T-helper 9 cell (primary cell): ENCODE measurements at regions not wholly inside any gene's neighbourhood (a gene's known extent, or its start where the extent isn't known, plus 50 kb on each side); places are given as distances from the start of the nearest gene placed in this dataset.
"Not testable (repeated sequence)": the region's sequence is repeated elsewhere in the genome, so short reads cannot be mapped to it uniquely, and the experiment has no call there.

ENCODE experiments used
- DNase-seq: peaks from one replicate; pipeline ENCODE4 v3.0.0-alpha.2; 2020

DNA sequence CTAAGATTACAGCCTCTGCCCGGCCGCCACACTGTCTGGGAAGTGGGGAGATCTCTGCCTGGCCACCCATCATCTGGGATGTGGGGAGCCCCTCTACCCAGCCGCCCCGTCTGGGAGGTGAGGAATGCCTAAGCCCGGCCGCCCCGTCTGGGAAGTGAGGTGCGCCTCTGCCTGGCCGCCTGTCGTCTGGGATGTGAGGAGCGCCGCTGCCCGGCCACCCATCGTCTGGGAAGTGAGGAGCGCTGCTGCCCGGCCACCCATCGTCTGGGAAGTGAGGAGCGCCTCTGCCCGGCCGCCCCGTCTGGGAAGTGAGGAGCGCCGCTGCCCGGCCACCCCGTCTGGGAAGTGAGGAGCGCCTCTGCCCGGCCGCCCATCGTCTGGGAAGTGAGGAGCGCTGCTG is 135.9 kb upstream of the PROKR2 start:
- DNase-seq = not testable (repeated sequence)

DNA sequence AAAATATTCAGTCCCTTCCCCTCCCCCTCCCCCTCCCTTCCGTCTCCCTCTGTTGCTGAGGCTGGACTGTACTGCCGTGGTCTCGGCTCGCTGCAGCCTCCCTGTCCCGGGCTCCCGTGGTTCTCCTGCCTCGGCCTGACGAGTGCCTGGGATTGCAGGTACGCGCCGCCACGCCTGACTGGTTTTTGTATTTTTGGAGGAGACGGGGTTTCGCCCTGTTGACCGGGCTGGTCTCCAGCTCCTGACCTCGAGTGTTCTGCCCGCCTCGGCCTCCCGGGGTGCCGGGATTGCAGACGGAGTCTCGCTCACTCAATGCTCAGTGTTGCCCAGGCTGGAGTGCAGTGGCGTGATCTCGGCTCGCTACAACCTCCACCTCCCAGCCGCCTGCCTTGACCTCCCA is 135.5 kb upstream of the PROKR2 start:
- not testable (repeated sequence) for DNase-seq

DNA sequence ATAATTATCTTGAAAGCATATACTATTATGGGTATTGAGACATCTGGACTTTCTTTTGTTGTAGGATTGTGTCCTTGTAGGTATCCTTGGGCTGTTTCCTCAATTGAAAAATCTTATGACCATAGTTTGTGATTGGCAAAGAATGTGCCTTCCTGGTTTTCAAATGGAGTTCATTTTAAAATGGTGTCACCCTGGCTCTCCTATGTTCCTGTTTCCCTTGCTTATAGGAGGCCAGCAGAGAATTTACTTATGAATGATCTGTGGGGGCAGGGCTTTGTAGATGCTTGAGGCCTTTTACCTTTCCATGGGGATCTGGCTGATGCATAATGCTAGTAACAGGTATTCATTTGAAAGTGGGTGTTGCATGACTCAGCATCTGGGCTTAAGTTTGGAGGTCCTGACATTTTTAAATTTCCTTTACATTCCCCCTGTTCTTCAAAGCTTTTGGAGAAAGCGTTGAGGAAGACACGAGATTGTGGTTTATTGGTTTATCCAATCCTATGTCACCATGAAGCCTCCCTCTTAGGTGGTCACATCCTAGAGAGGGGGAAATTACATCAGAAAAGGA is 135.0 kb upstream of the PROKR2 start:
- no peak for DNase-seq

DNA sequence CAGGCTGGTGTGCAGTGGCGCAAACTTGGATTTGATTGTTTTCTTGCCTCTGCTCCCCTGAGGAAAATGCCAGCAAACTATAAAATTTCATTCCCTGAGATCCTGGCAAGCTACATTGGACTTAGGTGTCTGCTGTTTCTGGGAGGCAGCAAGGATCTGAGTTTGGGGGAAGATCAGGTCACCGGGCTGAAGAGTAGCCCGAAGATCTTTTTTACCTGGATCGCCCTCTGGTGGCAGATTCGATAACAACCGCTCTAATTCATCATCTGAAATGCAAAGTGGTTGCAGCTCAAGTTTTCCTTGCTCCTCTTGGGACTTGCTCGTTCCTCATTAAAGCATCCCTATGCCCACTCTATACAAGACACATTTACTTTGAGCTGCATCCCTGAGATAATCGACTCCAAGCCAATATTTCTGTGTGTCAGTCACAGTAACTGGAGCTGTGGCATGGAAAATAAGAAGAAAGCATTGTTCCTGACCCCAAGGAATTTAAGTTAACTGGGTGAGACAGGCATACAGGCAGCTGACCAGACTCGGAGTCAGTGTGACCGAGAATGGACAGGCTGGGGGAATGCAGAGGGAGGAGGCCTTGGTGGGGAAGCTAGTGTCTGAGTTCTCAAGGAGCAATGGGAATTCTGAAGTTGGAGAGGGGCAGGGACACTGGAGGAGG is 131.8 kb upstream of the PROKR2 start:
- peak; percentile 16 for DNase-seq

DNA sequence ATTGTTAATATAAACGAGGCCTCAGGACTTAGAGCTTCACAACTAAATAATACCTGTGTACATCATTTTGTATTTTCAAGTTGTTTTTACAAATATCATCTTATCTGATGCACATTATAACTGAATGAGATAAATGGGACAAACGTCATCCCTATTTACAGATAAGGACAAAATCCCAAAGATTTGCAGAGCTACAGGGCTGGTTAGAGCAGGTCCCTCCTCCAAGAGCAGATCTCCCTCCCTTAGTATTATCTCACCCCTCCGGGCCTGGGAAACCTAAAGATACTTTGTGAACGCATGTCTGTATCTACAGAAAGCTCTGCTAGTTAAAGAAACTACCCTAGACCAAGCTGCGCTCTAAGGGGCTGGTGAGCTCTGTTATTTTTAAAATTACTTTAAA is 130.4 kb upstream of the PROKR2 start:
- DNase-seq = no peak

GRCh38 chr20:5445611-5446010 is 128.9 kb upstream of the PROKR2 start:
- no peak for DNase-seq

GRCh38 chr20:5442101-5442500 is 125.3 kb upstream of the PROKR2 start:
- DNase-seq = no peak

DNA sequence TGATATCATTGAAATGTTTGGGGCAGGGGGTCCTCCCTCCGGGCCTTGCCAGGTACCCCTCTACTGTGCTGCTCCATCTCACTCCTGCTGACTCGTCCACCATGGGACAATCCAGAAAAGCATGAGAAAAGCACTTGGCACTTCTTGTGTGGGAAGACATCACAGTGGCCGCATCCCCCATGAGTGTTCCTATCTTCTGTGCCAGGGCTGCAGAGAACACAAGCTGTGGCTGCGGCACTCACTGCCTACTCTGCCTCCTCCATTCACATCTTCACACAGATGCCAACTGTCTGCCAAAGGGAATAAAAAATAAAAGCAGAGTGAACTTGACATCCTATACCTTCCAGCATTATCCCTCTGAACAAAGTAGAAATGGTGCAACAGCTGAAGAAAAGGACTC is 117.4 kb upstream of the PROKR2 start:
- no peak for DNase-seq

DNA sequence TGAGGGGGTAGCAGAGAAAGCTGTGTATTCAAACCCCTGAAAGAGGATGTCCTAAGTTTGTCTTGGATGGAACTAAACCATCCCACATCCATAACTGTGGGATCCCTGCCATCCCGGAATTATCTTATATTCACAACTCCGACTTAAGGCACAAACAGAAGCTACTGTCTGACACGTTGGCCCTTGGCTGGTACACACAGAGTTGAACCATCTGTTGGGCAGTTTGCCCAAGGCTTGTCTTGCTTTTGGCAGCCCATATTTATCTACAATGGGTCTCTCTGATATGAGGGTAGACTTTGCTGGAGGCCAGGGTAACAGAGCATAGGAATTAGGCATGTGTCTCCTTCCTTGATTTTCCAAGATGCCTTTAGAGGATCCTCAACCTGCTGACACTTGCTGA is 116.6 kb upstream of the PROKR2 start:
- DNase-seq = no peak

DNA sequence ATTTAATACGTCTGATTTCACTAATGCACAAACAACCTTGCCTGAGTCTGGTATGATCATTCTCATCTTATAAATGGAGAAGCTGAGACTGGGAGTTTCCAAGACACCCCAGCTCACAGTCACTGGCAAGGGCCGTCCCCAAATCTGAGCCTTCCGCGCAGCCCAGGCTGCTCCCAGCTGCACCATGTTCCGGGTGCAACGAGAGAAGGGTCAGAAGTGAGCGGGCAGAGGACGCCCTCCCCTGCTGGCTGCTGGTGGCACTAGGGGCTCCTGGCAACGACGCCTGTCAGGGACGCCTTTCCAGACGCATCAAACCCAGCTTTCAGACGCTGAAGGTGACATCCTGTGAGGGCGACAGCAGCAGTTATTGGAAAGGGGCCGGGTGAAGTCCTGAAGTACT is 115.3 kb upstream of the PROKR2 start:
- DNase-seq = no peak

GRCh38 chr20:5430670-5431069 is 113.9 kb upstream of the PROKR2 start:
- DNase-seq = no peak

GRCh38 chr20:5426026-5426425 is 109.3 kb upstream of the PROKR2 start:
- DNase-seq = no peak

- DNase-seq = no peak
Measured at GRCh38 chr20:5416086-5416485, 99.3 kb upstream of the PROKR2 start.

DNA sequence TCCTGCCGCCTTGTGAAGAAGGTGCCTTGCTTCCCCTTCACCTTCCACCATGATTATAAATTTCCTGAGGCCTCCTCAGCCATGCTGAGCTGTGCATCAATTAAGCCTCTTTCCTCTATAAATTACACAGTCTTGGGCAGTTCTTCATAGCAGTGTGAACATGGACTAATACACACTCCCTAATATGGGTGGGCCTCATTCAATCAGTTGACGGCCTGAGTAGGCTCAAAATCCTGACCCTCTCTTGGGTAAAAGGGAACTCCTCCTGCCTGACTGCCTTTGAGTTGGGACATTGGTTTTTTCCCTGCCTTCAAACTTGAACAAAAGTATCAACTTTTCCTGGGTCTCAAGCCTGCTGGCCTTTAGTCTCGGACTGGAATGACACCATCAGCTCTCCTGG is 96.6 kb upstream of the PROKR2 start:
- DNase-seq = no peak

GRCh38 chr20:5410470-5410869 is 93.7 kb upstream of the PROKR2 start:
- DNase-seq = no peak

GRCh38 chr20:5402903-5403531 is 86.3 kb upstream of the PROKR2 start:
- no peak for DNase-seq

GRCh38 chr20:5401277-5401875 is 84.6 kb upstream of the PROKR2 start:
- no peak for DNase-seq

GRCh38 chr20:5400164-5400762 is 83.5 kb upstream of the PROKR2 start:
- no peak for DNase-seq

DNA sequence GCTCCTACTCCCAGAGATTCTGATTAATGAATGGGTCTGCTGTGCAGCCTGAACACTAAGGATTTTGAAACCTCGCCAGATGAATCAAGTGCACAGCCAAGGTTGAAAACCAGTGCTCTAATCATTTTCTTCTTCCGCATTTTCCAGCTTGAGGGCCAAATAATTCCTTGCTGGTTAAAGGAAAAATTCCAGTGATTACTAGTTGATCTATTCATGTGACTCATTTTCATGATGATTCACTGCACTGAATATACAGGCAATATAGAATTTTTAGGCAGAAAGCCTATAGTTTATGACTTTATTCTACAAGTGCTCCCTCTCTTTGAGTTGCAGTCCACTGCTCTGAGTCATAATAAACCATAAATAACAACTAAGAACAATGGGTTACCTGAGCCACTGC is 80.6 kb upstream of the PROKR2 start:
- no peak for DNase-seq

- DNase-seq = no peak
Measured at GRCh38 chr20:5395932-5396727, 79.4 kb upstream of the PROKR2 start.

DNA sequence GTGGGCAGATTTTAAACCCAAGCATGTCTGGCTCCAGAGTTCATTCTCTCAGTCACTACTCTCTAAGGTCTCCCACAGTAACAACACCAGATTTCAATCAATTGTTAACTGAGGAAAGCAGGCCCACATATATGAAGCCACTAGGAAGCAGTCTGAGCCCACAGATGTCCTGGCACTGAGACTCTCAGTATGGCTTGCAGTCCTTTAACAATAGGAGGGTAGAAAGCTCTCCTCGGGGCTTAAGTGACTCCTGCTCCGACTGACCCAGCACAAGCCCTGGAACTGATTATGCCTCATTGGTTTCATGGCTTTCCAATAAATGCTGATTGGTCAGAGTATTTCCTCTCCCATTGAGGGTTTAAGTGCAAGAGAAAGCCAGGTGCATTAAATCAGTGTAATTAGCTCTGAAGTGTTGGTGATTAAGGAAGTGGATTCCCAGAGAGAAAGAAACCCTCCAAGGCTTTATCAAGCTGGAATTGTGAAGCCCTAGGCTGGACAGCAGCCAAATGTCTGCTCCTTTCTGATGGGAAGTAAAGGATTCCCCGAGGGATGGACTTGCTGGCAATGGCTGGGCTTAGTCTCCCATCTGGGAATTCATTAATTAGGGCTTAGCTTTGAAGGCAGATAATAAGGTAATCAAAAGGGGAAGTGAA is 76.6 kb upstream of the PROKR2 start:
- DNase-seq = no peak

- no peak for DNase-seq
Measured at GRCh38 chr20:5390720-5391119, 74.0 kb upstream of the PROKR2 start.
